BLaER1 treated with 17β-estradiol and CSF1 and Interleukin-3, amounts not matched to agents 10 nM and 100 nM (cell line): ENCODE measurements at regions not wholly inside any gene's neighbourhood (a gene's known extent, or its start where the extent isn't known, plus 50 kb on each side); places are given as distances from the start of the nearest gene placed in this dataset.
"Not testable (repeated sequence)": the region's sequence is repeated elsewhere in the genome, so short reads cannot be mapped to it uniquely, and the experiment has no call there.

Experiments used
- H3K27ac ChIP-seq, 11 experiments: shearing (Covaris generic); formaldehyde crosslinking; 2 replicates each; pipeline ENCODE4 v1.8.1; 2022
- H3K27me3 ChIP-seq, 11 experiments: shearing (Covaris generic); formaldehyde crosslinking; 2 replicates each; pipeline ENCODE4 v1.8.1; 2022
- H3K36me3 ChIP-seq, 11 experiments: shearing (Covaris generic); formaldehyde crosslinking; 2 replicates each; pipeline ENCODE4 v1.8.1; 2022
- H3K4me1 ChIP-seq, 10 experiments: shearing (Covaris generic); formaldehyde crosslinking; 2 replicates each; pipeline ENCODE4 v1.8.1; 2022
- H3K4me2 ChIP-seq, 11 experiments: shearing (Covaris generic); formaldehyde crosslinking; 2 replicates each; pipeline ENCODE4 v1.8.1; 2022
- H3K4me3 ChIP-seq, 10 experiments: shearing (Covaris generic); formaldehyde crosslinking; 2 replicates each; pipeline ENCODE4 v1.8.1; 2022
- H3K9ac ChIP-seq, 11 experiments: shearing (Covaris generic); formaldehyde crosslinking; 2 replicates each; pipeline ENCODE4 v1.8.1; 2022
- H3K9me3 ChIP-seq, 11 experiments: shearing (Covaris generic); formaldehyde crosslinking; replicated peaks in 1 of 11; 2 replicates each; pipeline ENCODE4 v1.8.1; 2022
- H4K20me1 ChIP-seq, 11 experiments: shearing (Covaris generic); formaldehyde crosslinking; 2 replicates each; pipeline ENCODE4 v1.8.1; 2022
- Cebpa-rat ChIP-seq, 11 experiments: shearing (Covaris generic); IDR thresholded peaks; 2 replicates each; pipeline ENCODE4 v1.8.1; 2022

- no peaks in the 10 kb centered on the region for H4K20me1 ChIP-seq
- H3K4me2 ChIP-seq = no peak overlapping the region
- peaks cover 0 to 6% (median 0%) of the 10 kb centered on the region in 10 experiments; a peak in 2 of 20 replicates for H3K4me1 ChIP-seq
- H3K9ac ChIP-seq = no peak overlapping the region
- H3K9me3 ChIP-seq = no peaks in the 10 kb centered on the region
- no peaks in the 10 kb centered on the region for H3K36me3 ChIP-seq
- no peak for TF ChIP-seq Cebpa-rat (IDR thresholded peaks at IDR 0.05)
- no peak overlapping the region for H3K4me3 ChIP-seq
- H3K27ac ChIP-seq = no peak overlapping the region
- no peaks in the 10 kb centered on the region for H3K27me3 ChIP-seq
Measured at GRCh38 chr1:166377896-166378295, 211.1 kb upstream of the FAM78B start.

- H3K36me3 ChIP-seq = no peaks in the 10 kb centered on the region
- no peak for TF ChIP-seq Cebpa-rat (IDR thresholded peaks at IDR 0.05)
Measured at GRCh38 chr1:166378805-166379204, 212.0 kb upstream of the FAM78B start.

GRCh38 chr1:166379447-166379846 is 212.6 kb upstream of the FAM78B start:
- H3K4me3 ChIP-seq = no peak overlapping the region
- peak overlapping the region in 1 of 11 experiments; percentile 23; a peak in 2 of 22 replicates for H3K4me2 ChIP-seq
- no peak overlapping the region for H3K27ac ChIP-seq
- TF ChIP-seq Cebpa-rat (IDR thresholded peaks at IDR 0.05) = no peak
- no peaks in the 10 kb centered on the region for H4K20me1 ChIP-seq
- H3K36me3 ChIP-seq = no peaks in the 10 kb centered on the region
- no peaks in the 10 kb centered on the region for H3K27me3 ChIP-seq
- no peaks in the 10 kb centered on the region for H3K9me3 ChIP-seq
- H3K4me1 ChIP-seq = peaks cover 0 to 6% (median 0%) of the 10 kb centered on the region in 10 experiments; a peak in 2 of 20 replicates
- no peak overlapping the region for H3K9ac ChIP-seq

More at GRCh38 chr1:166378805-166379204, 212.0 kb upstream of the FAM78B start:
- H3K27ac ChIP-seq = no peak overlapping the region
- H4K20me1 ChIP-seq = no peaks in the 10 kb centered on the region
- H3K4me1 ChIP-seq = peaks cover 0 to 6% (median 0%) of the 10 kb centered on the region in 10 experiments; a peak in 2 of 20 replicates
- H3K9me3 ChIP-seq = no peaks in the 10 kb centered on the region
- H3K9ac ChIP-seq = no peak overlapping the region
- no peak overlapping the region for H3K4me2 ChIP-seq
- H3K27me3 ChIP-seq = no peaks in the 10 kb centered on the region
- no peak overlapping the region for H3K4me3 ChIP-seq

- no peak overlapping the region for H3K9ac ChIP-seq
Measured at GRCh38 chr1:166383137-166383536, 216.3 kb upstream of the FAM78B start.

GRCh38 chr1:166383635-166384346 is 217.0 kb upstream of the FAM78B start:
- Histone ChIP-seq H3K36me3 (no peaks in the 10 kb centered on the region), H3K27me3 (no peaks in the 10 kb centered on the region), H3K4me3 (no peak overlapping the region), H3K4me1 (peaks cover 0 to 11% (median 0%) of the 10 kb centered on the region in 10 experiments; a peak in 2 of 20 replicates), H3K4me2 (no peak overlapping the region), H3K27ac (no peak overlapping the region), H3K9me3 (no peaks in the 10 kb centered on the region), H3K9ac (no peak overlapping the region), H4K20me1 (no peaks in the 10 kb centered on the region)
- TF ChIP-seq Cebpa-rat (IDR thresholded peaks at IDR 0.05) = no peak

More at GRCh38 chr1:166383137-166383536, 216.3 kb upstream of the FAM78B start:
- no peak for TF ChIP-seq Cebpa-rat (IDR thresholded peaks at IDR 0.05)
- Histone ChIP-seq H3K4me1 (peaks cover 0 to 11% (median 0%) of the 10 kb centered on the region in 10 experiments; a peak in 2 of 20 replicates), H3K4me3 (no peak overlapping the region), H3K27ac (no peak overlapping the region), H3K27me3 (no peaks in the 10 kb centered on the region), H4K20me1 (no peaks in the 10 kb centered on the region), H3K9me3 (no peaks in the 10 kb centered on the region), H3K36me3 (no peaks in the 10 kb centered on the region), H3K4me2 (no peak overlapping the region)

- no peaks in the 10 kb centered on the region for H3K9me3 ChIP-seq
- H3K27ac ChIP-seq = no peak overlapping the region
- TF ChIP-seq Cebpa-rat (IDR thresholded peaks at IDR 0.05) = no peak
- H3K36me3 ChIP-seq = no peaks in the 10 kb centered on the region
- H4K20me1 ChIP-seq = no peaks in the 10 kb centered on the region
- H3K4me2 ChIP-seq = no peak overlapping the region
- H3K27me3 ChIP-seq = no peaks in the 10 kb centered on the region
- no peak overlapping the region for H3K9ac ChIP-seq
- H3K4me1 ChIP-seq = 0 out of 20 replicates have a peak, but pooled peaks cover 0 to 5% (median 0%) of the 10 kb centered on the region in 10 experiments
- H3K4me3 ChIP-seq = no peak overlapping the region
Measured at GRCh38 chr1:166384948-166385347, 218.1 kb upstream of the FAM78B start.

- Histone ChIP-seq H3K27ac (no peak overlapping the region), H3K36me3 (no peaks in the 10 kb centered on the region), H3K4me2 (no peak overlapping the region), H3K4me1 (no peaks in the 10 kb centered on the region), H3K27me3 (no peaks in the 10 kb centered on the region), H4K20me1 (no peaks in the 10 kb centered on the region), H3K9me3 (no peaks in the 10 kb centered on the region), H3K9ac (no peak overlapping the region), H3K4me3 (no peak overlapping the region)
- no peak for TF ChIP-seq Cebpa-rat (IDR thresholded peaks at IDR 0.05)
Measured at GRCh38 chr1:166390366-166391033, 223.7 kb upstream of the FAM78B start.

- no peak overlapping the region for H3K4me2 ChIP-seq
- no peak for TF ChIP-seq Cebpa-rat (IDR thresholded peaks at IDR 0.05)
- H3K27ac ChIP-seq = no peak overlapping the region
- no peak overlapping the region for H3K9ac ChIP-seq
- H3K36me3 ChIP-seq = no peaks in the 10 kb centered on the region
- H3K4me3 ChIP-seq = no peak overlapping the region
- H3K27me3 ChIP-seq = no peaks in the 10 kb centered on the region
- H4K20me1 ChIP-seq = no peaks in the 10 kb centered on the region
- no peaks in the 10 kb centered on the region for H3K4me1 ChIP-seq
- no peaks in the 10 kb centered on the region for H3K9me3 ChIP-seq
Measured at GRCh38 chr1:166391279-166392066, 224.7 kb upstream of the FAM78B start.

- H4K20me1 ChIP-seq = no peaks in the 10 kb centered on the region
- no peaks in the 10 kb centered on the region; a peak in 1 of 22 replicates for H3K9me3 ChIP-seq
- no peak overlapping the region for H3K9ac ChIP-seq
- no peak overlapping the region for H3K4me2 ChIP-seq
- no peak for TF ChIP-seq Cebpa-rat (IDR thresholded peaks at IDR 0.05)
- H3K36me3 ChIP-seq = no peaks in the 10 kb centered on the region
- no peaks in the 10 kb centered on the region for H3K27me3 ChIP-seq
- H3K27ac ChIP-seq = no peak overlapping the region
- H3K4me3 ChIP-seq = no peak overlapping the region
- peaks cover 0 to 5% (median 0%) of the 10 kb centered on the region in 10 experiments; a peak in 2 of 20 replicates for H3K4me1 ChIP-seq
Measured at GRCh38 chr1:166395729-166396128, 228.9 kb upstream of the FAM78B start.

GRCh38 chr1:166409253-166410082 is 242.7 kb upstream of the FAM78B start:
- peaks cover 33 to 49% (median 44%) of the 10 kb centered on the region in 11 experiments for H3K9me3 ChIP-seq
- not testable (repeated sequence) for H4K20me1 ChIP-seq, H3K9ac ChIP-seq, H3K27me3 ChIP-seq, H3K36me3 ChIP-seq, H3K27ac ChIP-seq, H3K4me3 ChIP-seq
- H3K4me2 ChIP-seq = peak overlapping the region in 7 of 11 experiments; percentile 27 to 59 (median 50); a peak in 12 of 22 replicates
- peaks cover 0 to 21% (median 15%) of the 10 kb centered on the region in 10 experiments; a peak in 10 of 20 replicates for H3K4me1 ChIP-seq
